ENCODE measurements at regions not wholly inside any gene's neighbourhood (a gene's known extent, or its start where the extent isn't known, plus 50 kb on each side); places are given as distances from the start of the nearest gene placed in this dataset.

DNA sequence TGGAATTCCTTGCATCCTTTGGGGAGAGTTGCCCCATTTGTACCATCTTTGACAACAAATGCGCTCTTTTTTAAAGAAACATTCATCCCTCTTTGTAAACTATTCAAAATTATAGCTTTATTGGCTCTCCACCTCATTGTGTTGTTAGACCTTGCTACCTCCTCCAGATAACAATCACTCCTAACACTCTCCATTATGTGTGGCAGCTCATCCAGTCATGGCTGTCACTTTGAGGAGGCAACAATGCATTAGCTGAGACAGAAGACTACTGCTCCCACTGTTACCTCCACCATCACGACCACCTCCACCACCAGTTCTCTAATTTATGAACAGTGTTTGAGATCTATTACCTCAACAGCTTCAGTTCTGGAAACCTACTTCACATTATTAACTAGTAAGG, 339.1 kb downstream of the FRK start:
- H3K4me3 ChIP-seq (ENCODE audit: low read depth, low read length), result no peak overlapping the region
- in situ Hi-C loops (cut with HindIII; ENCODE audit: low sequenced_read_pairs), result no loop called here
- DNase-seq (ENCODE audit: low read depth, low spot score), result no peak
- TF ChIP-seq, protein P1, sequence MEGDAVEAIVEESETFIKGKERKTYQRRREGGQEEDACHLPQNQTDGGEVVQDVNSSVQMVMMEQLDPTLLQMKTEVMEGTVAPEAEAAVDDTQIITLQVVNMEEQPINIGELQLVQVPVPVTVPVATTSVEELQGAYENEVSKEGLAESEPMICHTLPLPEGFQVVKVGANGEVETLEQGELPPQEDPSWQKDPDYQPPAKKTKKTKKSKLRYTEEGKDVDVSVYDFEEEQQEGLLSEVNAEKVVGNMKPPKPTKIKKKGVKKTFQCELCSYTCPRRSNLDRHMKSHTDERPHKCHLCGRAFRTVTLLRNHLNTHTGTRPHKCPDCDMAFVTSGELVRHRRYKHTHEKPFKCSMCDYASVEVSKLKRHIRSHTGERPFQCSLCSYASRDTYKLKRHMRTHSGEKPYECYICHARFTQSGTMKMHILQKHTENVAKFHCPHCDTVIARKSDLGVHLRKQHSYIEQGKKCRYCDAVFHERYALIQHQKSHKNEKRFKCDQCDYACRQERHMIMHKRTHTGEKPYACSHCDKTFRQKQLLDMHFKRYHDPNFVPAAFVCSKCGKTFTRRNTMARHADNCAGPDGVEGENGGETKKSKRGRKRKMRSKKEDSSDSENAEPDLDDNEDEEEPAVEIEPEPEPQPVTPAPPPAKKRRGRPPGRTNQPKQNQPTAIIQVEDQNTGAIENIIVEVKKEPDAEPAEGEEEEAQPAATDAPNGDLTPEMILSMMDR (IDR thresholded peaks at IDR 0.05; ENCODE audit: low read depth, low read length), result no peak

DNA sequence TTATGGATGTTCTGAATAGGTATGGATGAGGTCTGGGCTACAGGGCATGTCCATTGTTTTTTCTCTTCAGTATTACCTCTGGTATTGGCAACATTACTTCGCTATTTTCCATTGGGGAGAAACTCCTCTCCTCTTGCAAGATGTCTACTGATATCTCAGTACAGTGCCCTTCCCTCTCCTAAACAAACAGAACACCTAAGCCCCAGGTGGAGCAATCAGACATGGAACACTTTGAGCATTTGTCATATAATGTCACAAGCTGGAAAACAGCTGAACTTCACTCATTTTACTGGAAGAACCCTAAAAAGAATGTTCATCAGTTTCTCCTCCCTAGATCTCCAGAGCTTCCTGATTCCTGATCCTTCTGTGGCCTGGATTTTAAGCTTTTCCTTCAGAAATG, 339.8 kb downstream of the FRK start:
- no peak overlapping the region for H3K4me3 ChIP-seq (ENCODE audit: low read depth, low read length)
- TF ChIP-seq, protein P1 (IDR thresholded peaks at IDR 0.05; ENCODE audit: low read depth, low read length), result no peak
- in situ Hi-C loops (cut with HindIII; ENCODE audit: low sequenced_read_pairs), result no loop called here
- DNase-seq (ENCODE audit: low read depth, low spot score), result no peak

DNA sequence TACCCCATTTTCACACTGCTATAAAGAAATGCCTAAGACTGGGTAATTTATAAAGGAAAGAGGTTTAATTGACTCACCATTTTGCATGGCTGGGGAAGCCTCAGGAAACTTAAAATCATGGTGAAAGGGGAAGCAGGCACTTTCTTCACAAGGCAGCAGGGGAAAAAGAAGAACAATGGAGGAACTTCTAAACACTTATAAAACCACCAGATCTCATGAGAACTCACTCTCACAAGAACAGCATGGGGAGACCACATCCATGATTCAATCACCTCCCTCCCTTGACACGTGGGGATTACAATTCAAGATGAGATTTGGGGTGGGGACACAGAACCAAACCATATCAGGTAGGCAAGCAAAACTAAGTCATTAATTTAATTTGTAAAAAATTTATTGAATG, 343.2 kb downstream of the FRK start:
- in situ Hi-C loops (cut with HindIII; ENCODE audit: low sequenced_read_pairs), result no loop called here
- DNase-seq (ENCODE audit: low read depth, low spot score), result no peak
- no peak overlapping the region for H3K4me3 ChIP-seq (ENCODE audit: low read depth, low read length)
- TF ChIP-seq, protein P1 (IDR thresholded peaks at IDR 0.05; ENCODE audit: low read depth, low read length), result no peak

GRCh38 chr6:115717062-115717461, 343.6 kb downstream of the FRK start:
- DNase-seq (ENCODE audit: low read depth, low spot score), result no peak
- in situ Hi-C loops (cut with HindIII; ENCODE audit: low sequenced_read_pairs), result no loop called here
- H3K4me3 ChIP-seq (ENCODE audit: low read depth, low read length), result no peak overlapping the region
- TF ChIP-seq, protein P1 (IDR thresholded peaks at IDR 0.05; ENCODE audit: low read depth, low read length), result no peak

DNA sequence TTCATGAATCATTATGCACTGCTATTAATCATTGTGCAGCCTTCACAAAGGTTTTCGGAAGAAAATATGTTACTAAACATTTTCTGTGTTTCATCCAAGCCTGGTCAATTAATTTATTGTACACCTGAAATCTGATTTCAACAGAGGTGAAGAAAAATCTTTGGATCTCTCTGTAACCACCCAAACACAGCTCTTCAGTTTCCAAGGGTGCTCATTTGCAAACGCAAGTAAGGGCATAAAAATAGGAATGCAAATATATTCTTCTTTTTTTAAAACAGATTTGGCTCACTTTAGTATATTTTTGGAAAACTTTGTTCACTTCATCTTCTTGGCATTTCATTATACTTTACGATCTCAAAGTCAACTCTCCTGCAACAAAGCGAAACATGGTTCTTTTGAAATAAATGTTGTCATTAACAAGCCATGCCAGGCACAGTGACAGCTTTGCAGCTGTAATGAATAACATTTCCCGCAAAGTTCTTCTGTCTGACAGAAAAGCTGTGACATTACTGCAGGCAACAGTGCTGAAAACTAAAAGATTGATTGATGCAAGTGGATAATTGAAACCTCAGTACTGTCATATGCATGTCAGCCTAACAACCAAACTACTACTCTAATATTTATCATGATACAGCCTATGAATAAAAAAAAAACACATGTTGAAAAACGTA, 348.3 kb downstream of the FRK start:
- no peak overlapping the region for H3K4me3 ChIP-seq (ENCODE audit: low read depth, low read length)
- TF ChIP-seq, protein P1 (IDR thresholded peaks at IDR 0.05; ENCODE audit: low read depth, low read length), result no peak
- in situ Hi-C loops (cut with HindIII; ENCODE audit: low sequenced_read_pairs), result no loop called here
- no peak for DNase-seq (ENCODE audit: low read depth, low spot score)

DNA sequence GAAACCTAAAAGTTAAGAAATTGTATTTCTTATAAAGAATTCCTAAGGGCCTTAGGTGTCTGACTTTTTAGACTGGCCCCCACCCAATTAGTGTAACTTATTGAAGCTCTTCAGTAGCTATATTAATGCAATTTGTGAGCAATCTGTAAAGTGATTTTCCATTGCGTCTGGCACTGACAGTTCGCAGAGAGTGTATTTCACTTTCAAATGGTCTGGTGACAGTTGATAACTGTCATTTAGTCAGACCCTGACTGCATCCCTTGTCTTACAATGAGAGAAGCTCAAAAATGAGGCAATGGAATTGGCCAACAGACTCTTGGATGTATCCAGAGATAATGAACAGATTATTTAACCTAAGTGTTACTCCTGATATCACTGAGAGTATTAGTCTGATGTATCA, 351.8 kb downstream of the FRK start:
- TF ChIP-seq, protein P1 (IDR thresholded peaks at IDR 0.05; ENCODE audit: low read depth, low read length), result no peak
- H3K4me3 ChIP-seq (ENCODE audit: low read depth, low read length), result no peak overlapping the region
- no peak for DNase-seq (ENCODE audit: low read depth, low spot score)
- in situ Hi-C loops (cut with HindIII; ENCODE audit: low sequenced_read_pairs), result no loop called here

All from astrocyte of the spinal cord (primary cell).